OCI-M1 (cell line): ENCODE measurements at regions not wholly inside any gene's neighbourhood (a gene's known extent, or its start where the extent isn't known, plus 50 kb on each side); places are given as distances from the start of the nearest gene placed in this dataset.
"Not testable (repeated sequence)": the region's sequence is repeated elsewhere in the genome, so short reads cannot be mapped to it uniquely, and the experiment has no call there.

Experiments
- DNase-seq: peaks from one replicate; lab custom pipeline; 2025; lab: John Stamatoyannopoulos, UW

DNA sequence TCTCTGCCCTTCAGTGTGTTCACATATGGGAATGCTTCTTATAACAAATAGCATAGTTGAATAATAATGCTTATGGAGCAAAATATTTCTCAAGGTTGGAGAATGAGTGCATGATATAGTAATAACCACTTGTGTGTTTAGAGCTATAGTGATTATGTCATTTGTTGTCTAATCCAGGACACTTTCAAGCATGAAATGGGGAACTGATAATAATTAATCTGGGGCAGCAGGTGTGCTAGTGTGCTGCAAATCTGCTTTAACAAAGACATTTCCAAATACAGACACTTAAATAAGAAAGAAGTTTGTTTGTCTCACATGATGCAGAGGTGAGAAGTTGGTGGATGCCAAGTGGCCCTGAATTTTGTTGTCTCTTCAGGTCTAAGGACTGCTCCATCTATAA lies 579.3 kb upstream of the GRM7 start:
- DNase-seq, result no peak

DNA sequence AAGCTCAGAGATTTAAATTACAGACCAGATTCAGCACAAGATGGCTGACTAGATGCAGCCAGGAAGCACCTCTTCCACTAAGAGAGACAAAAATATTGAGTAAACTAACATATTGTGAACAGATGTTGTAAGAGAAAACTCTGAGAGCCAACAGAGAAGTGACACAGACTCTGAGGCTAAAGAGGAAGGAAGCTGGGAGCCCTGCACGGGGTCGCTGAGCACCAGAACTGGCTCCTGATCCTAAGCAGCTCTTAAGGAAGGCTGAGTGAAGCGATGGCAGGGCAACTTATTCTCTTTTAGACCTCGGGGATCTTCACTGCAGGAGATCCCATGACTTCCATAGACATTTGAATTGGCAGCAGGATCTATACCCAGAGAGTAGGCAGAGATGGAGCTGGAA lies 578.0 kb upstream of the GRM7 start:
- DNase-seq, result peak; percentile 15

DNA sequence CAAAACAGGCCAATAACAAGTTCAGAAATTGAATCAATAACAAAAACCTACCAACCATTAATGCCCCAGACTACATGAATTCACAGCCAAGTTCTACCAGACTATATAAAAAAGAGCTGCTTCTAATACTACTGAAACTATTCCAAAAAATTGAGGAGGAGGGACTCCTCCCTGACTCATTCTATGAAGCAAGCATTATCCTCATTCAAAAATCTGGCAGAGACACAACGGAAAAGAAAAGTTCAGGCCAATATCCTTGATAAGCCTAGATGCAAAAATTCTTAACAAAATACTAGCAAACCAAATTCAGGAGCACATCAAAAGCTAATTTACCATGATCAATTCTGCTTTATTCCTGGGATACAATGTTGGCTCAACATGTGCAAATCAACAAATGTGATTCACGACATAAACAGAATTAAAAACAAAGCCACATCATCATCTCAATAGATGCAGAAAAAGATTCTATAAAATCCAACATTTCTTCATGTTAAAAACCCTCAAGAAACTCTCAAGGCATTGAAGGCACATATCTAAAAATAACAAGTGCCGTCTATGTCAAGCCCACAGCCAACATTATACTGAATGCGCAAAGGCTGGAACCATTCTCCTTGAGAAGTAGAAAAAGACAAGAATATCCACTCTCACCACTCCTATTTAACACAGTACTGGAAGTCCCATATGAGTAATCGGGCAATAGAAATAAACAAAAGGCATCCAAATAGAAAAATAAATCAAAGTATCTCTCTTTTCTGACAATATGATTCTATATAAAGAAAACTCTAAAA lies 573.6 kb upstream of the GRM7 start:
- DNase-seq, result no peak

DNA sequence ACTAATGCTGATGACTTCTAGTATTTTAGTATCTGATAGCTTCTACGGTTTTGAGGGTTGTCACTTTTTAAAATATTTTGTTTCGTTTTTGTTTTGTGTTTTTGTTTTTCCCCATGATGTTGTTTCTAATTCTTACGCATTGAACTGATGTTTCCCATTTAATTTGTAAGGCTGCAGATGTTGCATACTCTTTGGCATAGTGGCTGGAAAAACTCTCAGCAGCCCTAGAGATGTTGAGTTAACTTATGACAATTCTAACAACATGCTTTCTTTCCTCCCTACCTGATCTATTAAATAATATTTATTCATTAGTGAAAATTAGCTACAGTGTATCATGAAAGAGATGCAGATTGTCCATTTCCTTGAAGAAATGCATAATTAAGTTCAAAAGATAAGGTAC lies 559.3 kb upstream of the GRM7 start:
- DNase-seq, result no peak

DNA sequence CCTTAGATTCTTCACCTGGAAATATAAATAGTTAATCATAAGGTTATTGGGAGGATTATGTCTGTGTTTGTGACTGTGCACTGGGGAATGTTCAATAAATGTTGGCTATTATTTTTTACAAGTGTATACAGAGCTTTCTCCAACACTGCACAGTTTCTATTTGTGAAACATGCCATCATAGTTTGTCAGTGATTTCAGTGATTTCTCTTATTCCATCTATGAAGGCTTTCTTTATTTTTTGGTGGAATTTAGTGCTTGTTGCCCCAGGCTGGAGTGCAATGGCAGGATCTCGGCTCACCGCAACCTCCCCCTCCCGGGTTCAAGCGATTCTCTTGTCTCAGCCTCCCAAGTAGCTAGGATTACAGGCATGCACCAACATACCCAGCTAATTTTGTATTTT lies 545.0 kb upstream of the GRM7 start:
- no peak for DNase-seq

DNA sequence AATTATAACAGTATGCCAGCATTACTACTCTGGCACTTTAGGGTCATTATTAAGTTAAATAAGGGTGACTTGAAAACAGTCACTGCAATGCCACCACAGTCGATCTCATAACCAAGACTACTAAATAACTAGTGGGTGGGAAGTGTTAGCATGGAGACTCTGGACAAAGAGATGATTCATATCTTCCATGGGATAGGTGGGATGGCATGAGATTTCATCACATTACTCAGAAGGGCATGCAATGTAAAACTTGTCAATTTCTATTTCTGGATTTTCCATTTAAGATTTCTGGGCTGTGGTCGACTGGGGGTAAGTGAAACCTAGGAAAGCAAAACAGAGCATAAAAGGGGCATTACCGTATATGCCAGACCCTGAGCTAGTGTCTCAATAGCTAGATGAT lies 538.9 kb upstream of the GRM7 start:
- DNase-seq, result no peak

DNA sequence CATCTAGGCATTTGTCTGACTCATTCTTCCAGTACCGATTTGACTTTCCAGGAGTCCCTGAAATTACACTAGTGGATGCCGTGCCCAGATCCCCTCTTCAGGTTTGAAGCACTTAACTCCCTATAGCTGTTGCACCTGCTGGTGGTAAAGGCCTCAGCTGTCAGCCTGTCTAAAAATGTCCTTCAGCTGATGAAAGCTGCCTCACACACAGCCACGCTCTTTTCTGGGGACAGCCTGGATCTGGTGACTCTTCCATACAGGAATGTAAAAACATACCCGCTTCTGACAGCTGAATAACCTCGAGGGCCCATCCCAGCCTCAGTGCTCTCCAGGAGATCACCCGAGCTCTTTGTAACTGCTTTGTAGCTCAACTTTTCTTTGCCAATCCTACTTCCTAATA lies 534.1 kb upstream of the GRM7 start:
- no peak for DNase-seq

DNA sequence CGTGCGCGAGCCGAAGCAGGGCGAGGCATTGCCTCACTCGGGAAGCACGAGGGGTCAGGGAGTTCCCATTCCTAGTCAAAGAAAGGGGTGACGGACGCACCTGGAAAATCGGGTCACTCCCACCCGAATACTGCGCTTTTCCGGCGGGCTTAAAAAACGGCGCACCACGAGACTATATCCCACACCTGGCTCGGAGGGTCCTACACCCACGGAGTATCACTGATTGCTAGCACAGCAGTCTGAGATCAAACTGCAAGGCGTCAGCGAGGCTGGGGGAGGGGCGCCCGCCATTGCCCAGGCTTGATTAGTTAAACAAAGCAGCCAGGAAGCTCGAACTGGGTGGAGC lies 520.0 kb upstream of the GRM7 start:
- DNase-seq, result not testable (repeated sequence)

DNA sequence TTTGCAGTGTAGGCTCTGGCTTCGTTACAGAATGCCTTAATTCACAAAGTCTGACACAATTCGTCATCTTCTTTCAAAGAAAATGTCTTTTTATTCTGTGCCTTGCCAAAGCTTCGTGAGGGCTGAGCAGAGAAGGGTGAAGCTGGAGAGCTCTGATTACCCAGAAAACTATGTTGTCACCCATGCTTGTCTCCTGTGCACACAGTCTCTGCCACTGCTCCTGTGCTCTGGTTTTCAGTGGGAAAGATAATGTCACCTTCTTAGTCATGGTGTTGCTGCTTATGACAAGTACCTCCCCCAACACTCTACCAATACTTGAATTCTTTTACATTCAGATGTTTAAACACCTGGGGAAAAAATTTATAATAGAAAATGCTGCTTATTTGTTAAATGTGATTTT lies 509.2 kb upstream of the GRM7 start:
- DNase-seq, result peak; percentile 62

DNA sequence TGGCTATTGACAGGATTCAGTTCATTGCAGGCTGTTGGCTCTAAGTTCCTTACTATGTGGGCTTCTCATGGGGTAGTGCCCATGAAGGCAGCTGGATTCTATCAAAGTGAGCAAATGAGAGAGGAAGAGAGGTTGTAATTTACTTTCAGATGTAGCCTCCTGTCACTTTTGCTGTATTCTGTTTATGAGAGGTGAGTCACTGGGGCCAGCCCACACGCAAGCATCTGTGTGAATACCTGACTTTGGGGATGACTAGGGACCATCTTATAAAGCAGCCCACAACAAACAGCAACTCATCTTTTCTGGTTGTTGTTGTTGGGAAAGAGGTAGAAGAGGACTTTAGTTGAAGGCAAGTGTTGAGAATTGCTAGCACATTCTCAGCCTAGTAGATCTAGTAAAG lies 506.3 kb upstream of the GRM7 start:
- no peak for DNase-seq

DNA sequence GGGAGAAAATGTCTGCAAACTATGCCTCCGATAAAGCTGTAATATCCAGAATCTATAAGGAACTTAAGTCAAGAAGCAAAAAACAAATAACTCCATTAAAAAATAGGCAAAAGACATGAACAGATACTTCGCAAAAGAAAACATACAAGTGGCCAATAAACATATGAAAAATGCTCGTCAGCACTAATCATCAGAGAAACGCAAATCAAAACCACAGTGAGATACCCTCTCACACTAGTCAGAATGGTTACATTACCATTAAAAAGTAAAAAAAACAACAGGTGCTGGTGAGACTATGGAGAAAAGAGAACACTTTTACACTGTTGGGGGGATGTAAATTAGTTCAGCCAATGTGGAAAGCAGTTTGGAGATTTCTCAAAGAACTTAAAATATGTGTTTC lies 498.5 kb upstream of the GRM7 start:
- DNase-seq, result no peak

DNA sequence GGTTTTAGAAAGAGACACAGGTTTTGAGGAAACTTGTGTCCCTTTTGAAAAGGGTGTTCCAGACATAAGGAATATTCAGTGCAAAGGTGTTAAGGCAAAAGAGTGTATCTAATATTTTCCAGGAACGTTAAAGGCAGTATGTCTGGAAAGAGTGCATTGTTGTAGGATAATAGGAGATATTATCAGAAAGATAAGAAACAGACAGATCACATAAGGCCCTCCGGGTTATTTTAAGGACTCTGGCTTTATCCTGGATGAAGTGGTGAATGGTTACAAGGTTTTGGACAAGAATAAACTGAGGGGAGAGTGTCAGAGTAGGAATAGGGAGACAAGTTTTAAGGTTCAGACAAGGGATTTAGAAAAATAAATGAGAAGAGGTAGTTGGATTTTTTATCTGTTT lies 493.7 kb upstream of the GRM7 start:
- no peak for DNase-seq

DNA sequence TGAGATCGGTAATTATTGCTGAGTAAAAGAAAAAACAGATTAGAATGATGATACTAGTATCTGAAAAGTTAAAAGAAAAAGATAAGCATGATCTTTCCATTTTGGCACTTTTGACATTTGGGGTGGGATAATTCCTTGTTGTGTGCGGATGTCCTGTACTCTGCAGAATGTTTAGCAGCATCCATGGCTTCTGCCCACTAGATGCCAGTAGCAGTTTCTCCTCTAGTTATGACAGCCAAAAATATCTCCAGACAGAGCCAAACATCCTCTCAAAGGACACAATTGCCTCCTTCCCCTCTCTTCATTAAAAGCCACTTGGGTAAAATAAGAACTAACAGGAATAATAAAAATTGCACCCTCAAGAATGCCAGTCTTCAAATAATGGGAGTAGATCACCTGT lies 468.8 kb upstream of the GRM7 start:
- DNase-seq, result peak; percentile 50

DNA sequence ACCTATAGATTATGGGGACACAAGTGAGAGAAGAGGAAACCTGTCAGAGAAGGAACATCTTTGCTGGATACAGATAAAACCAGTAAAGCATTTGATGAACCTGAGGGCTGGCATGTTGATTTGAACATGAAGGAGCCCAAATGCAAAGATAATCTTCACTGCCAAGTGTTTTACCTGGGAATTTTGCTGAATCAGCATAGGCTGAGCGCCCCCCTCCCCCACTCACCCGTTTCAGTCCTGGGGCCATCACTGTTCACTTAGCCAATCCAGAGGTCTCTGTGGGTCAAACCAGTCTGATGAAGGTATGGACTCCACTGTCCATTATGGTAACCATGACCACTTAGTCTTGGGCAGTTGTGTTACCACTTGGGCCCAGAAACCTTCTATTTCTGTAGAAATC lies 466.0 kb upstream of the GRM7 start:
- no peak for DNase-seq

DNA sequence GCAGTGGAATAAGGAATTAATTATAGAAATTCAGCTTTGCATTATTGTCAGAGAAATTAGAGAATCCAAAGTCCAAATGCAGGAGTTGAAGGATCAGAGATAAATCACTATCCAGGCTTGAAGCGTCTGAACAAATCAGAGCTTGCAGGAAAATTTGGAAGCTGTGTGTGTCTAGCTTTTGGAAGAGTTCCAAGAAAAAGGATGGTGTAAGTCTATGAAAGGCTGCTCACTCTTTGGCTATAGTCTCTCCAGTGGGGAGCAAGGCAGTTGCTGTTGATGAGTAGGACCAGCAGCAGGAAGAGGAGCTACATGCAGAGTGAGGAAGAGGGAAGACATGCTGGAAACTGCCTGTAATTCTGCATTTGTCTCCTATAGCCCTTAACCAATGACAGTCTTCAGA lies 464.3 kb upstream of the GRM7 start:
- peak; percentile 40 for DNase-seq

DNA sequence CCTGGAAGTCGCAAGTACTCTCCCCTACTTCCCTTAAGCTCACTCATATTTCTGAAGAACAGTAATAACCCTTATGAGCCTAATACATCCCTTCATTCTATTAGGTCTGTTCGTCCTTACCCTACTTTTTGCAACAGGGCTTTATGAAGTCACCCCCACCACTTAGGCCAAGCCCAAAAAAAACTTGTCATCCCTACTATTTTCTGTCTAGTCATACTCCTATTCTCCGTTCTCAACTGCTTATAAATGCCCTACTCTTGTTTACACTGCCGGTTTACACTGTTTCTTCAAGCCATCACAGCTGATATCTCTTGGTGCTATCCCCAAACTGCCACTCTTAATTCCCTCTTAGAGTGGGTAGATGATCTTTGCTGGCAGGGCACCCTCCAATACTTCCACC lies 458.2 kb upstream of the GRM7 start:
- not testable (repeated sequence) for DNase-seq

DNA sequence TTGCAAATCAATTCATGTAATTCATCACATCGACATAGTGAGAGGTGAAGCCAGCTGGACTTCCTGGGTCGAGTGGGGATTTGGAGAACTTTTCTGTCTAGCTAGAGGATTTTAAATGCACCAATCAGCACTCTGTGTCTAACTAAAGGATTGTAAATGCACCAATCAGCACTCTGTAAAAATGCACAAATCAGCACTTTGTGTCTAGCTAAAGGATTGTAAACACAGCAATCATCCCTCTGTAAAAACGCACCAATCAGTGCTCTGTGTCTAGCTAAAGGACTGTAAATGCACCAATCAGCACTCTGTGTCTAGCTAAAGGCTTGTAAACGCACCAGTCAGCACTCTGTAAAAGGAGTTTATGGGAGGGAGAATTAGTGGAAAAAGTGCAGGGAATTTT lies 454.0 kb upstream of the GRM7 start:
- not testable (repeated sequence) for DNase-seq

DNA sequence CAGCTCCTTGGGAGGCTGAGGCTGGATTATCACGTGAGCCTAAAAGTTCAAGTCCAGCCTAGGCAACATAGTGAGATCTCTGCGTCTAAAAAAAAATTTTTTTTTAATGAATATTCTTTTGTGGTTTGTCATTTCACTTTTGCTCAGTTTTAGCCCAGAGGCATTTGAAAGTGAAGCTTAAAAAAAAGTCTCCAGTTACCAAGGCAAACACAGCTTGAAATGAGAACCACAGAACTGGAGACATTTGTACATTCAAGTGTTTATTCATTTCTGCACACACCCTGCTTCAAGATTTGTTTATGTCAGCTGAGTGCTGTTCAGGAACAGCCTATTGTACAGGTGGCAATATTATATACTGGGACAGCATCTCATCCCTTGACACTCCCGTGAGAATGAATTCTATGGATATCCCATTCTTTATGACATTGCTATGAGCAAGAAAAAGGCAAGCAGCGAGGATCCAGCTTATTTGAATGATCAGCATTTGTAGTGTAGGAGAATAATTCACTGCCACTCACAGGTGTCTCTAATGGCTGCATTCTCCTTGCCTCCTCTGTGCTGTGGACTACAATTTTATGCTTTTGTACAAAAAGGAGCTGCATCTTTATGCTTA lies 444.8 kb upstream of the GRM7 start:
- no peak for DNase-seq

DNA sequence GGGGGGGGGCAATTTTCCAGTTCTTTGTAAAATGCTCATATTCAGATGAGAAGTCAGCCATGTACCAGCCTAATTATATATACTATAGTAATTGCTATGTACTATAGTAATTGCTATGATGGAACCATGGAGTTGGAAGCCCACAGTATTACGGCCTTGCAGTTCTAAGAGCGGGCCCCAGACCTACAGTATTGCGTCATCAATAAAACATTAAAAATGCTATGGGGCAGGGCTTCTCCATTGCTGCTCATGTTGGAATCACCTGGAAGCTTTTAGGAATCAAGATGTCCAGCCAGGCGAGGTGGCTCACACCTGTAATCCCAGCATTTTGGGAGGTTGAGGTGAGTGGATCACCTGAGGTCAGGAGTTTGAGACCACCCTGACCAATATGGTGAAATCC lies 443.7 kb upstream of the GRM7 start:
- no peak for DNase-seq

DNA sequence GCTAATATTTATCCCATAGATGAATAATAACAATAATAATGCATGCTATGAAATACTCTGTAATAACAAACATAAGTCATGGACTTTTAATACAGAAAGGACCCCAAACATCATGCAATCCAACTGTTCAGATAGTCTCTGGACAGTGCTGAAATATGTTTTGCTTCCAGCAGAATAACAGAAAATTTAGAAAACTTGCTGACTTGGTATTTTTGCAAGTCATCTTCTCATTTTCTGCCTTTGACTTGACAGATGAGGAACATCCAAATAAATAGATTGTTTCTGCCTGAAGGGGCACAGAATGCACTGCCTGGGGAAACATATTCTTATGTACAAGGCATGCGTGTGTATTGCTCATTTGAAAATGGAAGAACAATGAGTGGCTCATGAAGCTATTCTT lies 442.4 kb upstream of the GRM7 start:
- DNase-seq, result peak; percentile 34

DNA sequence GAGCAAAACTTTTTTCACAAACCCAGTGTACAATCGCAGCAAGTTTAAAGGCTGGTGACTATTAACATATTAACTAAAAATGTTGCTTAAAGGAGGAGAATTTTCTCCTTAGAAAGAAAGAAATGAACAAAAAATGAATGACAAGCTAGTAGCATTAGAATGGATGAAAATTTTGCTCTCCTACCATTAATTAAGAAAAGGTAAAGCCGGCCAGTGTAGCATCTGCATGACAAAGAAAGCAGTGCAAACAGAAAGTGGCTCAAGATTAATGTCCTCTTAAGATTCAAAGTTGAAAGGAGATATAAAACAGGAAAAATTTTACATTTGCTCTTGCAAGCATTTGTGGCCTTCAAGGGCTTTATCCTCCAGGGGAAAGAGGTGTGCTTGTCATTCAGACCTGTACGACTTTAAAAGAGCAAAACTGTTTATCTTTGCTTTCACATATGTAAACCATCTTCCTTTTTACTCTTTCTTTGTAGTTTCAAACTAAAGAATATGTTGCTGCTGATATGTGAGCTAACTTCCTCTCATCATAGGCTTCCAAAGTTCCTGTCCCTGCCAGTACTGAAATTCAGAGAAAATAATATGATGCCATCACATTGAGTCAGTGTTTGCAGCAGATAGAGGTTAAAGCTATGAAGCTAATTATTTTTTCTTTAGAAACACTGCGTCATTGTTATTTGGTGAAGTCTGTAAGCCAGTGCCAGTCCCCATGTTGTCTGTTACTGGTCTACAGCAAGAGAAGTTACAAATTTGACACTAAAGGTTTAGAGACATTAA lies 439.1 kb upstream of the GRM7 start:
- DNase-seq, result peak; percentile 91

DNA sequence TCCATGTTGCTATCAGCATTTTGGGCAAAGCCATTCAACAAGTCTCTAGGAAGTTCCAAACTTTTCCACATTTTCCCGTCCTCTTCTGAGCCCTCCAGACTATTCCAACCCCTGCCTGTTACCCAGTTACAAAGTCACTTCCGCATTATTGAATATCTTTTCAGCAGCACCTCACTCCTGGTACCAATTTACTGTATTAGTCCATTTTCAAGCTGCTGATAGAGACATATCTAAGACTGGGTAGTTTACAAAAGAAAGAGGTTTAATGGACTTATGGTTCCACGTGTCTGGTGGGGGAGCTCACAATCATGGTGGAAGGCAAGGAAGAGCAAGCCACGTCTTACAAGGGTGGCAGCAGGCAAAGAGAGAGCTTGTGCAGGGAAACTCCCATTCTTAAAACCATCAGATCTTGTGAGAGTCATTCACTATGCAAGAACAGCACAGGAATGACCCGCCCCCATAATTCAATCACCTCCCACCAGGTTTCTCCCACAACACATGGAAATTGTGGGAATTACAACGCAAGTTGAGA lies 435.6 kb upstream of the GRM7 start:
- peak; percentile 21 for DNase-seq

DNA sequence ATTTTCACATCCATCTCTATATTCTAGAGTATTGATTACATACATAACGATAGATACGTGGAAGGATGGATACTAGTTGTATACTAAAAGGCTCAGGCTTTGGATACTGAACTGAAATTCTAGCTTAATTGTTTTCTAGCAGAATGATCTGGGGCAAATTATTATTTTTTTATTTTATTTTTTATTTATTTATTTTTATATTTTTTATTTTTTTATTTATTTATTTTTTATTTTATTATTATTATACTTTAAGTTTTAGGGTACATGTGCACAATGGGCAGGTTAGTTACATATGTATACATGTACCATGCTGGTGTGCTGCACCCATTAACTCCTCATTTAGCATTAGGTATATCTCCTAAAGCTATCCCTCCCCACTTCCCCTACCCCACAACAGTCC lies 432.6 kb upstream of the GRM7 start:
- DNase-seq, result not testable (repeated sequence)
